Glutamatergic neuron (in vitro differentiated cells): ENCODE measurements at regions not wholly inside any gene's neighbourhood (a gene's known extent, or its start where the extent isn't known, plus 50 kb on each side); places are given as distances from the start of the nearest gene placed in this dataset.

Experiments
- DNase-seq: peaks from one replicate; pipeline ENCODE4 v3.0.0; 2022
- H3K27ac Mint-ChIP-seq: one replicate; pipeline ENCODE4 v1.8.0; 2020; ENCODE audit warnings: mild to moderate bottlenecking, mixed read lengths, inconsistent platforms; ENCODE audit not compliant: unreplicated experiment
- H3K27me3 Mint-ChIP-seq: one replicate; pipeline ENCODE4 v1.8.0; 2020; ENCODE audit warnings: mild to moderate bottlenecking, moderate library complexity, mixed read lengths, inconsistent platforms; ENCODE audit not compliant: unreplicated experiment
- H3K36me3 Mint-ChIP-seq: one replicate; pipeline ENCODE4 v1.8.0; 2020; ENCODE audit warnings: mild to moderate bottlenecking, mixed read lengths, inconsistent platforms; ENCODE audit not compliant: unreplicated experiment
- H3K4me1 Mint-ChIP-seq: one replicate; pipeline ENCODE4 v1.8.0; 2020; ENCODE audit warnings: mild to moderate bottlenecking, low read depth, mixed read lengths, inconsistent platforms; ENCODE audit not compliant: unreplicated experiment
- H3K4me3 Mint-ChIP-seq: one replicate; pipeline ENCODE4 v1.8.0; 2020; ENCODE audit warnings: mild to moderate bottlenecking, mixed read lengths, inconsistent platforms; ENCODE audit not compliant: unreplicated experiment
- H3K9me3 Mint-ChIP-seq: one replicate; pipeline ENCODE4 v1.8.0; 2020; ENCODE audit warnings: mild to moderate bottlenecking, moderate library complexity, mixed read lengths, inconsistent platforms; ENCODE audit not compliant: unreplicated experiment
- CTCF ChIP-seq: fragments of 200-600 bp; sonication (generic); IDR thresholded peaks from one replicate; pipeline ENCODE4 v1.5.0; 2021; ENCODE audit not compliant: partially characterized antibody, unreplicated experiment

- no peak overlapping the region for H3K27ac Mint-ChIP-seq
- H3K27me3 Mint-ChIP-seq, result peaks cover 8% of the 10 kb centered on the region
- no peak overlapping the region for H3K4me3 Mint-ChIP-seq
Measured at GRCh38 chr5:61610678-61611024, 278.6 kb downstream of the ZSWIM6 start.

GRCh38 chr5:61612431-61612830, 280.4 kb downstream of the ZSWIM6 start:
- H3K4me1 Mint-ChIP-seq, result peaks cover 2% of the 10 kb centered on the region
- no peak overlapping the region for H3K4me3 Mint-ChIP-seq
- H3K27me3 Mint-ChIP-seq, result peaks cover 4% of the 10 kb centered on the region
- H3K9me3 Mint-ChIP-seq, result no peaks in the 10 kb centered on the region
- no peak overlapping the region for H3K27ac Mint-ChIP-seq
- peaks cover under 1% of the 10 kb centered on the region for H3K36me3 Mint-ChIP-seq
- TF ChIP-seq CTCF, result no peak
- DNase-seq, result no peak

More at GRCh38 chr5:61610678-61611024, 278.6 kb downstream of the ZSWIM6 start:
- H3K36me3 Mint-ChIP-seq, result no peaks in the 10 kb centered on the region
- H3K9me3 Mint-ChIP-seq, result peaks cover 3% of the 10 kb centered on the region
- no peak for DNase-seq
- peaks cover 2% of the 10 kb centered on the region for H3K4me1 Mint-ChIP-seq
- no peak for TF ChIP-seq CTCF

DNA sequence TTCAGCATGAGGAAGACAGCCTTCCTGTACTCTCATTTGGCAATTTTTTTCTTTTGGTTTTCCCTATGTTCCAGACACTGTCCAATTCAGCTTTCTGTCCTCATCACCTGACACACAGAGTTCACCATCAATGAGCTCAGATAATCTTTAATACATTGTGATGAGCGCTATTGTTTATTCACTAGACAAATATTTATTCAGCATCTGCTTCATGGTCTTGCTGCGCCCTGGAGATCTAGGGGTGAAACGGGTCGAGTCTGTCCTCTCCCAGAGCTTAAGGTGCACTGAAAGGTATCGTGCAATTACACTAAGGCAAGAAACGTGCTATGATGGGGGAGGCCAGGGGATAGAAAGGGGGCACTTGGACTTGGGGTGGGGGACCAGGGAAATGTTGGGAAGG, 281.6 kb downstream of the ZSWIM6 start:
- H3K9me3 Mint-ChIP-seq, result no peaks in the 10 kb centered on the region
- peaks cover 6% of the 10 kb centered on the region for H3K36me3 Mint-ChIP-seq
- no peak overlapping the region for H3K27ac Mint-ChIP-seq
- TF ChIP-seq CTCF, result no peak
- no peak overlapping the region for H3K4me3 Mint-ChIP-seq
- DNase-seq, result no peak
- peaks cover 2% of the 10 kb centered on the region for H3K4me1 Mint-ChIP-seq
- H3K27me3 Mint-ChIP-seq, result peaks cover 2% of the 10 kb centered on the region

- Mint-ChIP-seq H3K9me3 (peaks cover 3% of the 10 kb centered on the region), H3K4me3 (no peak overlapping the region), H3K27me3 (peaks cover 2% of the 10 kb centered on the region), H3K4me1 (peaks cover 2% of the 10 kb centered on the region), H3K27ac (no peak overlapping the region), H3K36me3 (peaks cover 6% of the 10 kb centered on the region)
- no peak for TF ChIP-seq CTCF
- DNase-seq, result no peak
Measured at GRCh38 chr5:61614606-61615005, 282.5 kb downstream of the ZSWIM6 start.

GRCh38 chr5:61617039-61617438, 285.0 kb downstream of the ZSWIM6 start:
- TF ChIP-seq CTCF, result no peak
- H3K4me3 Mint-ChIP-seq, result no peak overlapping the region
- H3K27me3 Mint-ChIP-seq, result no peaks in the 10 kb centered on the region
- no peak overlapping the region for H3K27ac Mint-ChIP-seq
- no peak for DNase-seq
- peaks cover 6% of the 10 kb centered on the region for H3K36me3 Mint-ChIP-seq
- peaks cover 2% of the 10 kb centered on the region for H3K4me1 Mint-ChIP-seq
- H3K9me3 Mint-ChIP-seq, result peaks cover 3% of the 10 kb centered on the region
